Lower leg skin (tissue), 4 donors: ENCODE measurements at regions not wholly inside any gene's neighbourhood (a gene's known extent, or its start where the extent isn't known, plus 50 kb on each side); places are given as distances from the start of the nearest gene placed in this dataset.

Source experiments
- DNase-seq, 2 donors: peaks; one replicate each; pipeline ENCODE4 v3.0.0-alpha.2; 2019; ENCODE audit warnings: low spot score in 2 of 2
- H3K4me3 ChIP-seq: fragments of 200-600 bp; sonication (generic); 2 replicates; pipeline ENCODE4 v1.5.1; 2017; ENCODE audit warnings: mild to moderate bottlenecking, low read depth; ENCODE audit not compliant: poor library complexity, severe bottlenecking
- POLR2A ChIP-seq, 2 donors: fragments of 450-650 bp; IDR thresholded peaks; one replicate each; pipeline ENCODE4 v1.6.1; 2016 to 2017; ENCODE audit warnings: antibody characterized with exemption in 2 of 2, mild to moderate bottlenecking in 1 of 2, moderate library complexity in 1 of 2
- WGBS, 2 donors: methylation state at CpG; one replicate each; pipeline ENCODE4 v1.1.5; 2018; 5-methylcytosine and 5-hydroxymethylcytosine counted together
- intact Hi-C: fragments of 100-400 bp; cut with DNase I; formaldehyde crosslinking; loops from one replicate; pipeline ENCODE4 v1.15.0; 2023; ENCODE audit warnings: low total_unique reads
- TF ChIP-seq, protein P1 (sequence below), 3 donors: fragments of 450-650 bp; IDR thresholded peaks; one replicate each; pipeline ENCODE4 v1.5.1; 2016; ENCODE audit warnings: antibody characterized with exemption in 3 of 3, mild to moderate bottlenecking in 3 of 3, moderate library complexity in 2 of 3

DNA sequence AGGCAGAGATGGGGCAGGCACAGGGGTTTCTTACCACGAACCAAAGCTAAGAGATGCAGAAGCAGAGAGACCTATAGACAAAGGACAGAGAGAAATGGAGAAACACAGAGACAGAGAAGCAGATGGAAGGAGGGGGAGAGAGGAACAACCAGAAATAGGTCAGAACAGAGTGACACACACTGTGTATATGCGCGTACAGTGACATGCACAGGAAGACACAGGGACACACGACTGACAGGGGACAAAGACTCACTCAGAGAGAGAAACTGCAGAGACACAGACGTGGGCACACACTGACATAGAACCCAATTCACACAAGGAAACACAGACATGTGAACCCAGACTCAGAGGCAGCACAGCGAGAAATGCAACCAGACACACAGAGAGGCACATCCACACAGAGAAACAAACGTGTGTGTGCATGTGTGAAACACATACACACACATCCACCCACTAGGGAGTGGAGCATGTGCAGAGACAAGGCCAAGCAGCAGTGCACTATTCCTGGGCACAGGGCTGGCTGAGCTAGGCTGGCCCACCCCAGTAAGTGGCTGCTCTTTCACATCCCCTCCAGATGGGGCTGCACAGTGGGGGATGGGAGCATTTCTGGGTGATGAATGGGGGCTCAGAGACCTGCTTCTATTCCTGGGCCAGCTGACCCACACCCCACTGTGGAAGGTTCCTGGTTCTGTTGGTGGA is 123.4 kb upstream of the CSF3R start:
- intact Hi-C loops, result no loop called here
- TF ChIP-seq POLR2A (IDR thresholded peaks at IDR 0.05), result no peak
- TF ChIP-seq, protein P1, sequence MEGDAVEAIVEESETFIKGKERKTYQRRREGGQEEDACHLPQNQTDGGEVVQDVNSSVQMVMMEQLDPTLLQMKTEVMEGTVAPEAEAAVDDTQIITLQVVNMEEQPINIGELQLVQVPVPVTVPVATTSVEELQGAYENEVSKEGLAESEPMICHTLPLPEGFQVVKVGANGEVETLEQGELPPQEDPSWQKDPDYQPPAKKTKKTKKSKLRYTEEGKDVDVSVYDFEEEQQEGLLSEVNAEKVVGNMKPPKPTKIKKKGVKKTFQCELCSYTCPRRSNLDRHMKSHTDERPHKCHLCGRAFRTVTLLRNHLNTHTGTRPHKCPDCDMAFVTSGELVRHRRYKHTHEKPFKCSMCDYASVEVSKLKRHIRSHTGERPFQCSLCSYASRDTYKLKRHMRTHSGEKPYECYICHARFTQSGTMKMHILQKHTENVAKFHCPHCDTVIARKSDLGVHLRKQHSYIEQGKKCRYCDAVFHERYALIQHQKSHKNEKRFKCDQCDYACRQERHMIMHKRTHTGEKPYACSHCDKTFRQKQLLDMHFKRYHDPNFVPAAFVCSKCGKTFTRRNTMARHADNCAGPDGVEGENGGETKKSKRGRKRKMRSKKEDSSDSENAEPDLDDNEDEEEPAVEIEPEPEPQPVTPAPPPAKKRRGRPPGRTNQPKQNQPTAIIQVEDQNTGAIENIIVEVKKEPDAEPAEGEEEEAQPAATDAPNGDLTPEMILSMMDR (IDR thresholded peaks at IDR 0.05), result no peak
- no peak for DNase-seq
- 62 to 69% methylated on average over 7 of the region's 7 CpGs for WGBS, 2 donors
- no peak overlapping the region for H3K4me3 ChIP-seq

DNA sequence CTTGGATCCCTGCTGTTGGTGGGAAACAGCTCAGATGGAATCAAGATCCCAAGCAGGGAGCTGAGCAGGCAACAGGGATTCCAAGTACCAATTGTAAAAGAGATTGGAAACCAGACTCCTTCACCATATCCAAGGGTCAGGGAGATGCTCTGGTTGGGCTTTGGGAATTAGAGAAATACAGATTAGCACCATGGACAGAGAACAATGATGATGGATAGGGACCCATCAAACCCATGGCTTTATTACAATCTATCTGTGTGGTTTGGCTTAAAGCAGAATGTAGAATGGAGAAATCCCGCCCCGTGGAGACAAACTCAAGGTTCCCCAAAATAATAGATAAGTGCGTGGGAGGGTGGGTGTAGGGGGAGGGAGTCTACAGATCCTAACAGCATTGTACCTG is 120.7 kb upstream of the CSF3R start:
- WGBS, 2 donors, result 77 to 80% methylated on average over 3 of the region's 3 CpGs
- DNase-seq, result no peak
- no peak overlapping the region for H3K4me3 ChIP-seq
- intact Hi-C loops, result no loop called here
- no peak for TF ChIP-seq POLR2A (IDR thresholded peaks at IDR 0.05)
- TF ChIP-seq, protein P1 (IDR thresholded peaks at IDR 0.05), result no peak

DNA sequence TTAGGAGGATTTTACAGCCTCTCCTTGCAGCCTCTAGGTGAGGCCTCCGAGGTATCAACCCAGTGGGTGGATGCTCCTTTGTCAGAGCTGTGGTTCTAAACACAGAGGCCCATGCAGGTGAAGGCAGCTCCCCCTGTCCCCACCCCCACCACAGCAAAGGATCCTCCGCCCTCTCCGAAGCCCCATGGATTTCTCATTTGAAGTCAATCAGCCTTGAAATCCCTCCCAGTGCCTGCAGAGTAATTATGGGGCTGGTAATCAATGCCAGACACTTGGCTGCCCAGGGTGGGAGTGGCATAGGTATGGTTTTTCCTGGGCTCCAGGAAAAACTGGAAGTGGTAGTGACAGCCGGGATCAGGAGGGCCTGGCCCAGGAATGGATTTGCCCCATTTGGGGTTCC is 119.5 kb upstream of the CSF3R start:
- no peak overlapping the region for H3K4me3 ChIP-seq
- TF ChIP-seq, protein P1 (IDR thresholded peaks at IDR 0.05), result no peak
- TF ChIP-seq POLR2A (IDR thresholded peaks at IDR 0.05), result no peak
- DNase-seq, result no peak
- intact Hi-C loops, result no loop called here
- 35 to 54% methylated on average over 4 of the region's 4 CpGs for WGBS, 2 donors

DNA sequence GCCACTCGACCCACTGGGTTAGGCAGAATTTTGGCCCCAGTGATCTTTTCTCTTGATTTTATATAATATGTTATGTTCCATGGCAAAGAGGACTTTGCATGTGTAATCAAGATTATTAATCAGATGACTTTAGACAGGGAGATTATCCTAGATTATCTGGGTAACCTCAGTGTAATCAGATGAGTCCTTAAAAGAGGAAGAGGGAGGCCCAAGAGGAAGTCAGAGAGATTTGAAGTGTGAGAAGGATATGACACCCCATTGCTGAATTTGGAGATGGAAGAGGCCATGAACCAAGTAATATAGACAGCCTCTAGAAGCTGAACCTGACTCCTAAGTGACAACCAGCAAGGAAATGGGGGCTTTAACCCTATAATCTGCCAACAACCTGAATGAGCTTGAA is 117.1 kb upstream of the CSF3R start:
- no peak for DNase-seq
- intact Hi-C loops, result no loop called here
- WGBS, 2 donors, result 69 to 83% methylated on average over 1 of the region's 1 CpG

DNA sequence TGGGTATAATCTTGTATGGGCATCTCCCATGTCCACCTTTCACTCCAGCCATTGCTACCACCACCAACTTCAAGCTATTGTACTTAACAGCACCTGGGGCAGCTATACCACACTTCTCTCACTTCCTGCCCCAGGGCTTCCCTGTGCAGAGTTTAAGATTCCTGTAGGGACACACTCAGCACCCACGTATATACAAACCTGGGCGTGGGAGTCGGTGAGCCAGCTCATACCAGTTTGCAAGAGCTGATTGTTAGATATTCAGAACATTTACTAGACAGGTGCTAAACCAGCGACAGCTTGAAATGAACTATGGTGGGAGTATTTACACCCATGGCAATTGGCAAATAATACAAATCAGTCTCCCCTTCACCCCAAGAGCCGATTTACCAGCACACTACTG is 114.8 kb upstream of the CSF3R start:
- intact Hi-C loops, result no loop called here
- WGBS, 2 donors, result 62 to 75% methylated on average over 5 of the region's 5 CpGs
- H3K4me3 ChIP-seq, result no peak overlapping the region
- DNase-seq, result no peak
- TF ChIP-seq, protein P1 (IDR thresholded peaks at IDR 0.05), result no peak
- no peak for TF ChIP-seq POLR2A (IDR thresholded peaks at IDR 0.05)

More for the DNA sequence above, 117.1 kb upstream of the CSF3R start:
- no peak overlapping the region for H3K4me3 ChIP-seq
- TF ChIP-seq POLR2A (IDR thresholded peaks at IDR 0.05), result no peak
- TF ChIP-seq, protein P1 (IDR thresholded peaks at IDR 0.05), result no peak

DNA sequence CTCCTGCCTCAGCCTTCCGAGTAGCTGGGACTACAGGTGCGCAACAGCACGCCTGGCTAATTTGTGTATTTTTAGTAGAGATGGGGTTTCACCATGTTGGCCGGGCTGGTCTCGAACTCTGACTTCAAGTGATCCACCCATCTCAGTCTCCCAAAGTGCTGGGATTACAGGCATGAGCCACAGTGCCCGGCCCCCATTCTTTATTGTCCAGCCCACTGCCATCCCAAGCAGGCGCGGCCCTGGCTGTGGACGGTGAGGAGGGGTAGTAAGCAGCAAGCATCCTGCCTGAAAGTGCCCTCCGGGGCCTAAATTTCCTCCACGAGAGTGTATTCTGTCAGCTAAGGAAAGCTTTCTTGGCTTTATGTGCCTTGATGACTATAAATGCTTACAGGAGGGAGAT is 113.2 kb upstream of the CSF3R start:
- intact Hi-C loops, result no loop called here
- WGBS, 2 donors, result 76 to 82% methylated on average over 11 of the region's 11 CpGs

More for the DNA sequence above, 113.2 kb upstream of the CSF3R start:
- H3K4me3 ChIP-seq, result no peak overlapping the region
- DNase-seq, result no peak
- TF ChIP-seq, protein P1 (IDR thresholded peaks at IDR 0.05), result no peak
